Panc1 (cell line): ENCODE measurements at regions not wholly inside any gene's neighbourhood (a gene's known extent, or its start where the extent isn't known, plus 50 kb on each side); places are given as distances from the start of the nearest gene placed in this dataset.

Source experiments
- CTCF ChIP-seq: fragments of 450-650 bp; IDR thresholded peaks from 2 replicates; pipeline ENCODE4 v1.5.1; 2017; ENCODE audit warnings: mild to moderate bottlenecking
- POLR2AphosphoS5 ChIP-seq: IDR thresholded peaks from 2 replicates; pipeline ENCODE4 v1.6.1; 2012; ENCODE audit warnings: mild to moderate bottlenecking, low read depth, low read length, moderate library complexity
- REST ChIP-seq, 2 experiments: IDR thresholded peaks; 2 replicates each; pipeline ENCODE4 v1.6.1; 2011 to 2012; ENCODE audit warnings: low read depth in 2 of 2, control low read depth in 1 of 2, low read length in 1 of 2, mild to moderate bottlenecking in 1 of 2, moderate library complexity in 1 of 2; ENCODE audit not compliant: insufficient read depth in 1 of 2

GRCh38 chr2:16323551-16324543, 341.8 kb downstream of the CYRIA start:
- TF ChIP-seq POLR2AphosphoS5 (no peak), CTCF (no peak), REST (IDR thresholded peaks at IDR 0.05; ENCODE audit: insufficient read depth in 1 of 2, low read depth in 2 of 2, low read length in 1 of 2) (no peak)
